ENCODE measurements at regions not wholly inside any gene's neighbourhood (a gene's known extent, or its start where the extent isn't known, plus 50 kb on each side); places are given as distances from the start of the nearest gene placed in this dataset.

DNA sequence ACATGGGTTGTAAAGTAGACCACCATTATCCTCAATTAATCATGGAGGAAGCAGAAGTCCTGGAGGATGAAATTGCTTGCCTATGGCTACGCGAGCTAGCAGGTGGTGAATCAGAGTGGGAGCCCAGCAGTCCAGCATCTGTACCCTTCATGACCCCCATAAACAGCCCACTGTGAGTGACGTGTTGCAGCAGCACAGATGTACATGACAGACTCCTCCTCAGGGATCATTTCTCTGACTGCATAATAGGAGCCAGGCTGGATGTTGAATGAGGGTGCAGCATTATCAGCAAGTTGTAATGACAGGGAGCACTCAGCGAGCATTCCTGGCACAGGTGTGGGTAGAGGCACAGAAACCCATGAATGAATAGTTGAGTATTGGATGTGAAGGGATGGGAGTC is 339.3 kb downstream of the MYCN start:
- TF ChIP-seq, protein P1, sequence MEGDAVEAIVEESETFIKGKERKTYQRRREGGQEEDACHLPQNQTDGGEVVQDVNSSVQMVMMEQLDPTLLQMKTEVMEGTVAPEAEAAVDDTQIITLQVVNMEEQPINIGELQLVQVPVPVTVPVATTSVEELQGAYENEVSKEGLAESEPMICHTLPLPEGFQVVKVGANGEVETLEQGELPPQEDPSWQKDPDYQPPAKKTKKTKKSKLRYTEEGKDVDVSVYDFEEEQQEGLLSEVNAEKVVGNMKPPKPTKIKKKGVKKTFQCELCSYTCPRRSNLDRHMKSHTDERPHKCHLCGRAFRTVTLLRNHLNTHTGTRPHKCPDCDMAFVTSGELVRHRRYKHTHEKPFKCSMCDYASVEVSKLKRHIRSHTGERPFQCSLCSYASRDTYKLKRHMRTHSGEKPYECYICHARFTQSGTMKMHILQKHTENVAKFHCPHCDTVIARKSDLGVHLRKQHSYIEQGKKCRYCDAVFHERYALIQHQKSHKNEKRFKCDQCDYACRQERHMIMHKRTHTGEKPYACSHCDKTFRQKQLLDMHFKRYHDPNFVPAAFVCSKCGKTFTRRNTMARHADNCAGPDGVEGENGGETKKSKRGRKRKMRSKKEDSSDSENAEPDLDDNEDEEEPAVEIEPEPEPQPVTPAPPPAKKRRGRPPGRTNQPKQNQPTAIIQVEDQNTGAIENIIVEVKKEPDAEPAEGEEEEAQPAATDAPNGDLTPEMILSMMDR (IDR thresholded peaks at IDR 0.05; ENCODE audit: insufficient read depth, low read length, poor library complexity, severe bottlenecking) = no peak
- no peak for TF ChIP-seq EZH2phosphoT487 (conservative IDR thresholded peaks at IDR 0.05; ENCODE audit: low read length)
